ENCODE measurements at regions not wholly inside any gene's neighbourhood (a gene's known extent, or its start where the extent isn't known, plus 50 kb on each side); places are given as distances from the start of the nearest gene placed in this dataset.

- no peak for DNase-seq
These were observed 868.0 kb downstream of the USP25 start for GRCh38 chr21:16597753-16598152.

DNA sequence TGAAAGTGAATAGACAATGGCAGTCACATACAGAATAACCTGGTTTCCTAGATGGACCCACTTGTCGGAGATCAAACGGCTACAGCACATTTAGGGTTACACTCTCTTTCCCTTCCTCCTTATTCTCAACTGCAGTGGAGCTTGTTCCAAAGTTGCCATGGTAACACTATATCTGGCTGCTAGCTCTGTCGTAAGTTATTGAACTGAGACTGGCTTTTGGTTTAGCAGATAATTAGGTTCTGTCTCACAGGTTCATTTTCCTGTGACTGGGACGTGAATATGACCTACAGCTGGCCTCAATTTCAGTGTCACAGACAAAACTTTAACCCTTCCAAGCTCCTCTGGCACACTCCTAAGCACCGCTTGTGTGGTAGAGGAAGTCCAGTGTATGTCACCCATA is 875.8 kb downstream of the USP25 start:
- no peak for DNase-seq

GRCh38 chr21:16606271-16606670 is 876.5 kb downstream of the USP25 start:
- no peak for DNase-seq

- no peak for DNase-seq
These were observed 878.5 kb downstream of the USP25 start for GRCh38 chr21:16608209-16608830.

GRCh38 chr21:16619281-16619680 is 889.5 kb downstream of the USP25 start:
- DNase-seq: no peak

DNA sequence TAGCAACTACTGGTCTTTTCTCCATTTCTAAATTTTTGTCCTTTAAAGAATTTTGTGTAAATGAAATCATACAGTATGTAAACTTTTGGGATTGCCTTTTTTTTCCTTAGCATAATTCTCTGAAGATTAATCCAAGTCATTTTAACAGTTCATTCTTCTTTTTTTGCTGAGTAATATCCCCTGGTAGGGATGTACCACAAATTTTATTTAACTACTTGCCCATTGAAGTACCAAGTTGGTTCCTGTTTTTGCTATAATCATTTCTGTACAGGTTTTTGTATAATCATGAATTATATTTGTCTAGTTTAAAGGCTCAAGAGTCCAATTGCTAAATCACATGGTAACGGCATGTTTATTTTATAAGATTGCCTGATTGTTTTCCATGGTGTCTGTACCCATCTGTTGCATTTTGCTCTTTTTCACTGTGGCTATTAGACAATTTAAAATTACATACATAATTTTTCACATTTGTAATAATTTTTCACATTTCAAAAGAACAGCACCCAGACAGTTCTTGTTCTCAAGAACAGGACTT is 891.1 kb downstream of the USP25 start:
- no peak for DNase-seq

- no peak for DNase-seq
These were observed 888.2 kb upstream of the CXADR start for GRCh38 chr21:16624479-16625118.

- DNase-seq: no peak
These were observed 887.4 kb upstream of the CXADR start for GRCh38 chr21:16625491-16625890.

DNA sequence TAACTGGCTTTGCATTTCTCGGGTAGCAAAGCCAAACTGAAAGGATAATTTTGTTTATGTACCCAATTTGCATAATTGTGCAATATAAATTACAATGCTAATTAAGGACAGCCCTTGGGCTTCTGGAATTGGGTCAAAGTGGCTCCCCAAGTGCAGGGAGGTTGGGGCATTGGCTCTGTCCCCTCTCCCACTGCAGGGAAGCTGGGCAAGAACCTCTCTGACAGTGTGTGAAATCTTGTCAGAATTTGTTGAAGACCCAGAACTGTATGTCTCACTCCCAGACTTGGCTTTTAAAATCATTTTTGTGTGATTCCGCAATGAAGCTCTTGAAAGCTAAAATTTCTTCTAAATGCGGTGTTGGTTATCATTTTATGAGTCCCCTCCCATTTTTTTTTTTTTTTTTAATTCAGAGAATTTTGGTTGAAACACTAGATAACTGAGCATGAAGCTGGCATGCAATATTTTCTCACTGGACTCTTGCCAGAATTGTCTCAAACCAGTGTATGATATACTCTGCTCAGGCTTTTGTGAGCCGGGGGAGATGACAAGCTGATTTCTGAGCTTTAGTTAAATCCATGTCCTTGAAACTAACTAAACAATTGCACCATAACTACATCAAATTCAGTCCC is 878.9 kb upstream of the CXADR start:
- DNase-seq: no peak

DNA sequence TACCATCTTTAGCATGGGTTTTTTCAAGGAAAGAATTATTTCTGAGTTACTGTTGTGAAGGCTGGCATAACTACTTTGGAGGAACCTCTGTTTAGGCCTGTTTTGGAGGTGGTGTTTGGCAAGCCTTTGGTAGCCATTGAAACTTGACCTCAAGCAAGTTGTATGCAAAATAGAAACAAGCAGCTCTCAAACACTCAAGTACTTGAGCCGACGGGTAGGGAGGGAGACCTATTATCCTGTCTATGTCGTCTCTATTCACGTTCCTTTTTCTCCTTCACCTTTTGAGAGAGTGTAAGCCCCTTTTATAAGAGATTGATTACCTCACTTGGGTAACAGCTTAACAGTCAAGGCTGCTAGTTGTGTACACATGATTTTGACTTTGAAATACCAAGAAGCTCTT is 878.3 kb upstream of the CXADR start:
- DNase-seq: no peak

DNA sequence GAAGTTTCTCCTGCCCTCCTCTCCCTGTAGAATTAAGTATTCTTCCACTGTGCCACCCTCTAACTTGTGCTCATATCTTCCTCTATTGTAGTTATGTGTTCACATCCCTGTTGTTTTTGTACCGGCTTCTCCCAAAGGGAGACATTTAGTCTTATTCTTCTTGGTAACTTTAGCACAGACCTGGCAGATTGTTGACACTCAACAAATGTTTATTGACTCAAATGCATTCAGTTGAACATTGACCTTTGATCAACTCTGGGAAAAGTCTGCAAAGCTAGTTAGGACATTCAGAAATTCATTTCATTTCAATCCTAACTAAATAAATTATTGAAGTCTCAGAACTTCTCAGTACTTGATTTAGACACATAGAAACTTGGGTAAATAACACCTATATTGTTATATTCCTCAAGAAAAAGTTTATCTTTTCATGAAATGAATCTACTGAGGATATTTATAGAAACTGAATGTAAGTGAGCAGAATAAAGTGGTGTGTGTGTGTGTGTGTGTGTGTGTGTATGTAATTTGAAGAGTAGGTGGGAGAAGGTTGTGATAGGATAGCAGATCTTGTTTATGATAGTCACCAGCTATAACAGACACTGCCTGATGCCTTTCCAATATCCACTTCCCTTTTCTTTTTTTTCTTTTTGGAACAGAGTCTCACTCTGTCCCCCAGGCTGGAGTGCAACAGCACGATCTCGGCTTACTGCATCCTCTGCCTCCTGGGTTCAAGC is 872.4 kb upstream of the CXADR start:
- no peak for DNase-seq

- no peak for DNase-seq
These were observed 870.5 kb upstream of the CXADR start for GRCh38 chr21:16642353-16642752.

- DNase-seq: no peak
These were observed 868.2 kb upstream of the CXADR start for GRCh38 chr21:16644685-16645084.

DNA sequence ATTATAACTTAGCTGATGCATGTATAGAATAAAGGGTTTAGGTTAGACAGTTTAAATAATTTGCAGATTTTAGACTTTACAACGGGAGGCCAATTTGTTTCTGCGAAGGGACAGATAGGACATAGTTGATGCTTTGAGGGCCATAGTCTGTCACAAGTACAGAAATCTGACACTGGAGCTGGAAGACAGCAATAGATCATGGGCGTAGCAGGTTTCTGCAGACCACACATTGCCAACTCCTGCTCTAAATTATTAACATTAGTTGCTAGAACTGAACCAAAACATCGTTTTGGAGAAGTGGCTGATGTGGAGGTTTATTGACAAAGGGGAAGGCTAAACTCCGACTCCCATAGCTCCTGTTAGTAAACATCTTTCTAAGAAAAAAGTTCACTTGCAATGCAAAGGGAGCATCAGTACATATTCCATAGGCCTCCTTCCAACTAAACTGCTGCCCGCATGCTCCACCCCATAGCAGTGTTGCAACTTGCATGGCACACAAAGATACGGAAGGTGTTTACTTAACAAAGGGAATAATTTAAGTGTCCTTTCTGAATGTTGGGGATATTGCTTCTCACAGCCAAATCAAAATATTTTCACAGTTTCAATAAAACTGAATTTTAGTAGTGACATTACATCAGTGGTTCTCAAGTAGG is 862.0 kb upstream of the CXADR start:
- no peak for DNase-seq

DNA sequence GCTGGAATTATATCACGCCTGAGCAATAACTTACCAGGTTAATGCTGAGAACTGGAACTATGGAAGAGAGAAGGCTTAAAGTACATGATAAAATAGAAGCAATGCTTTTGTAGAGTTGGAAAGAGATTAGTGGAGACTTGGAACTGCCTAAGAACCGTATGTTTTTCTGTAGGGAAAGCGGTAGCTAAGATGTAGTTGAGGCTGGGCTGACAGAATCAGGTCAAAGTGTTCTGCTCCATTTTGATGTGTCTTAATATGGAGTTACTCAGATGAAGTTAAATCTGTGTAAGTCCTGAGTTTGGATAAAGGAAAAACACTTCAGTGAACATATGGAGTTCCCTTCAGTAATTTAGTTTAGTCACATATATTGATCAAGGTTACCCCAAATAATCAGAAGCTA is 860.9 kb upstream of the CXADR start:
- no peak for DNase-seq

DNA sequence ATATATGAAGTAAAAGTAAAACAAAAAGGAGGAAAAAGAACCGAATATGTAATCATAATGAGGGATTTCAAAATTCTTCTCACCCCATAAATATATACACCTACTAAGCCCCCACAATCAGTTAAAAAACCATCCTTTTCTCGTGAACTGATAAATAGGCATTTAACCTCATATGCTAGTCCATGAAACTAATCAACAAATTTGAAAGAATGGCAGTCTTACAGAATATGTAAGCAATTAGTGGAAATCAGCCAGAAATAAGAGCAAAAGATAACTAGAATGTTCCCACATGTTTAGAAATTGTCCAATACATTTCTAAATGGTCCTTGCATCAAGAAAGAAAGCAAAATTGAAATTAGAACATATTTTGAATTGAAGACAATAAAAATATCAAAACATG is 849.4 kb upstream of the CXADR start:
- no peak for DNase-seq

GRCh38 chr21:16667395-16667794 is 845.4 kb upstream of the CXADR start:
- DNase-seq: no peak

DNA sequence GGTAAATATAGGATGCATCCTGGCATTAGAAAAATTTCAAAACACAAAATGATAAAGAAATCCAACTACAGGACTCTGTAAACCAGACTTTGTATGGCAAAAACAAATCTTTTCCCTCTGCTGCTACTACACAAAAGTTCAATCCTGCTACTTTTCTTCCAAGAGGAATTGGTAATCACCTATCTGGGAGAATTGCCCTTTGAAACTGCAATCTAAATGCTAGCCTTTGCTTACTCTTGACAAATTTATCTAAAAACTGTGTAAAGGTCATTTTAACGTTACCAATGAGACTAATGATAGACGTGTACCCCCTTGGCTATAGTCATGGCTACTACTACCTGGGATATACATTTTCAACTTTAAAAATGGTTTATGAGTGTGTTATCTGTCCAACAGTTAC is 837.9 kb upstream of the CXADR start:
- DNase-seq: no peak

DNA sequence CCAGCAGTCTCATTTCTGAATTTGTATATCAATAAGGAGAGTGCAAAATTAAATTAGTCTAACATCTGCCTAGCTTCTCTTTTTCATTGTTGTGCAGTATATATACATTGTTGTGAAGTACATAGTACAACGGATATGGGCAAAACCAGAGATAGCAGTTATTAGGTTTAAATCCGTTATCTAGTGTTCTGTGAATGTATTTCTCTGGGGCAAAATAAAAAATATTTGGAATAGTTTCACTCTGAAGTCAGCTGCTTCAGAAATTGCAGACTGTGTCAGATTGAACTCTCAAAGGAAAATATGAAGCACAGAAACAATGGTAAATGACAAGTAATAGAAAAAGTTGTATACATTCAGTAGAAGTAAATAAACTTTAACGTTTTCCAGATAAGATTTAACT is 836.5 kb upstream of the CXADR start:
- no peak for DNase-seq

GRCh38 chr21:16678429-16679160 is 834.2 kb upstream of the CXADR start:
- DNase-seq: no peak

- no peak for DNase-seq
These were observed 817.8 kb upstream of the CXADR start for GRCh38 chr21:16695074-16695473.

- no peak for DNase-seq
These were observed 805.6 kb upstream of the CXADR start for GRCh38 chr21:16707274-16707673.
